Stomach (tissue), 8 donors: ENCODE measurements at regions not wholly inside any gene's neighbourhood (a gene's known extent, or its start where the extent isn't known, plus 50 kb on each side); places are given as distances from the start of the nearest gene placed in this dataset.

Source experiments
- DNase-seq, 2 donors: peaks; one replicate each; pipeline versions ENCODE4 v3.0.0 to v3.0.0-alpha.2; 2013 to 2019
- H3K27ac ChIP-seq, 5 donors: fragments of 200-600 bp in 4 of 5; sonication (generic) in 4 of 5; one replicate each; pipeline ENCODE4 v1.5.1; 2013 to 2019; ENCODE audit warnings: mild to moderate bottlenecking in 1 of 5, moderate library complexity in 1 of 5
- H3K27me3 ChIP-seq, 3 donors: fragments of 200-600 bp; sonication (generic); one replicate each; pipeline ENCODE4 v1.5.1; 2017 to 2019; ENCODE audit warnings: mixed run types in 1 of 3
- H3K36me3 ChIP-seq, 4 donors: fragments of 200-600 bp; sonication (generic); 1 replicate in 3 of 4; 2 replicates in 1 of 4; pipeline ENCODE4 v1.5.1; 2016 to 2019
- H3K4me1 ChIP-seq, 4 donors: fragments of 200-600 bp; sonication (generic); one replicate each; pipeline ENCODE4 v1.5.1; 2016 to 2019
- H3K4me3 ChIP-seq, 4 donors: fragments of 200-600 bp; sonication (generic) in 3 of 4; one replicate each; pipeline ENCODE4 v1.5.1; 2016 to 2019; ENCODE audit warnings: mild to moderate bottlenecking in 1 of 4
- H3K9me3 ChIP-seq, 4 donors: fragments of 200-600 bp; sonication (generic); one replicate each; pipeline ENCODE4 v1.5.1; 2016 to 2019
- CTCF ChIP-seq, 7 experiments: fragments of 450-650 bp in 4 of 7; fragments of 200-600 bp in 3 of 7; sonication (generic) in 3 of 7; IDR thresholded peaks; one replicate each; pipeline ENCODE4 v1.5.1; 2016 to 2019; ENCODE audit warnings: antibody characterized with exemption in 7 of 7, control low read depth in 2 of 7, mild to moderate bottlenecking in 1 of 7
- EP300 ChIP-seq: sonication (generic); formaldehyde crosslinking; IDR thresholded peaks from one replicate; pipeline ENCODE4 v1.6.1; 2017; ENCODE audit warnings: antibody characterized with exemption
- POLR2A ChIP-seq, 4 donors: fragments of 450-650 bp; IDR thresholded peaks; one replicate each; pipeline ENCODE4 v1.6.1; 2016; ENCODE audit warnings: antibody characterized with exemption in 4 of 4, control low read depth in 2 of 4, mild to moderate bottlenecking in 1 of 4, moderate library complexity in 1 of 4
- POLR2AphosphoS5 ChIP-seq, 3 donors: sonication (generic); formaldehyde crosslinking; IDR thresholded peaks; one replicate each; pipeline ENCODE4 v1.6.1; 2016; ENCODE audit warnings: antibody characterized with exemption in 3 of 3
- WGBS, 5 donors: extraction: QIAGEN DNeasy Blood & Tissue Kit in 3 of 5; methylation state at CpG; one replicate each; pipeline versions ENCODE4 v1.1.5 to v1.1.7; 2013 to 2018; 5-methylcytosine and 5-hydroxymethylcytosine counted together
- intact Hi-C: fragments of 100-400 bp; cut with DNase I; formaldehyde crosslinking; loops from one replicate; pipeline ENCODE4 v1.15.1; 2023; ENCODE audit warnings: low total_unique reads
- donor health status: healthy with polysubstance abuse.
- donor health status: Bipolar disorder and iron deficiency.
- donor health status: healthy.

DNA sequence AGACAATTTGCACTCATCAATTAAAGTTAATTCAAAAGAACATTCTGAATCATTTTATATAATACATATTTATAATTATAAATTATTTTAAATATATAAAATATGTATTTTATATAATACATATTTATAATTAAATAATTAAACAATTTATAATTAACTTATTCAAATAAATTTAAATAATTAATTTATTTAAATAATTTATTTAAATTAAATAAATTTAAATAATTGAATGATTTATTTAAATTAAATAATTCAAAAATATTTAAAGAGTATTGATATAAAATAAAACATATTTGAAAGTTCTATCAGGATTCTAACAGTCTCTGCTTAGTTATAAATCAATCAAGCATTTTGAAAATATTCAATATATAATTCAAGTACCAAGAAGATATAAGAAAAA lies 775.5 kb upstream of the CTNND2 start:
- no peaks in the 10 kb centered on the region for H3K4me1 ChIP-seq
- no peaks in the 10 kb centered on the region for H3K27me3 ChIP-seq
- H3K9me3 ChIP-seq = peaks cover 0 to 12% (median 0%) of the 10 kb centered on the region in 4 donors
- DNase-seq = no peak
- H3K27ac ChIP-seq = no peak overlapping the region
- H3K36me3 ChIP-seq = no peaks in the 10 kb centered on the region
- TF ChIP-seq POLR2A (IDR thresholded peaks at IDR 0.05) (no peak), CTCF (IDR thresholded peaks at IDR 0.05) (no peak), EP300 (no peak), POLR2AphosphoS5 (IDR thresholded peaks at IDR 0.05) (no peak)
- no peak overlapping the region for H3K4me3 ChIP-seq
- intact Hi-C loops = no loop called here

- Histone ChIP-seq H3K4me1 (no peaks in the 10 kb centered on the region), H3K27ac (no peak overlapping the region), H3K9me3 (peaks cover 0 to 26% (median 0%) of the 10 kb centered on the region in 4 donors), H3K36me3 (no peaks in the 10 kb centered on the region), H3K4me3 (no peak overlapping the region), H3K27me3 (no peaks in the 10 kb centered on the region)
- DNase-seq = no peak
- intact Hi-C loops = no loop called here
- 81 to 93% (median 89%) methylated on average over 6 of the region's 6 CpGs for WGBS, 5 donors
- TF ChIP-seq EP300 = no peak
- TF ChIP-seq POLR2A (IDR thresholded peaks at IDR 0.05) = no peak
- TF ChIP-seq CTCF (IDR thresholded peaks at IDR 0.05) = no peak
- no peak for TF ChIP-seq POLR2AphosphoS5 (IDR thresholded peaks at IDR 0.05)
Measured at GRCh38 chr5:12675959-12676358, 771.7 kb upstream of the CTNND2 start.

- intact Hi-C loops = no loop called here
- H3K9me3 ChIP-seq = peaks cover 0 to 26% (median 0%) of the 10 kb centered on the region in 4 donors
- 86 to 94% (median 89%) methylated on average over 3 of the region's 3 CpGs for WGBS, 5 donors
- no peak for DNase-seq
- H3K27ac ChIP-seq = no peak overlapping the region
- no peak for TF ChIP-seq CTCF (IDR thresholded peaks at IDR 0.05)
- no peak for TF ChIP-seq POLR2A (IDR thresholded peaks at IDR 0.05)
- no peak for TF ChIP-seq EP300
- TF ChIP-seq POLR2AphosphoS5 (IDR thresholded peaks at IDR 0.05) = no peak
- H3K4me3 ChIP-seq = no peak overlapping the region
- no peaks in the 10 kb centered on the region for H3K27me3 ChIP-seq
- no peaks in the 10 kb centered on the region for H3K4me1 ChIP-seq
- H3K36me3 ChIP-seq = no peaks in the 10 kb centered on the region
Measured at GRCh38 chr5:12672141-12672540, 767.9 kb upstream of the CTNND2 start.

DNA sequence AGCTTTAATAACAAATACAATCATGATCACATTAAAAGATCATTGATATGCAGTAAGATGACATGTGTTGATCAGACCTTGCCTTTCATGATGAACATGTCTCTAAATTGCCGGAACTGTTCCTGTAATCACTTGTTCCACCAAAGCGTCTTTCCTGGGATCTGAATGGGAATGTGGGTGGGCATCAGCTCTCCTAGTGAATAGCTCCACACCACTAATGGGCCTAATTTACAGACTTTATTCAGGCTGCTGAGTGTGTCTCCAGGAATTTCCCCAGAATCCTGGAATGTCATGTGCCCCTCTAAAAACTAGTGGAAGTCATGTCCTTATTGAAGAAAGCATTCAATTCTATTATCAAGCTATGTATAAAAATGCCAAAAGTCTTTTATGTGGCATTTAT lies 765.1 kb upstream of the CTNND2 start:
- Histone ChIP-seq H3K4me3 (no peak overlapping the region), H3K9me3 (peaks cover 0 to 12% (median 0%) of the 10 kb centered on the region in 4 donors), H3K4me1 (no peaks in the 10 kb centered on the region), H3K36me3 (no peaks in the 10 kb centered on the region), H3K27me3 (no peaks in the 10 kb centered on the region), H3K27ac (no peak overlapping the region)
- intact Hi-C loops = no loop called here
- TF ChIP-seq CTCF (IDR thresholded peaks at IDR 0.05) (no peak), POLR2A (IDR thresholded peaks at IDR 0.05) (no peak), EP300 (no peak), POLR2AphosphoS5 (IDR thresholded peaks at IDR 0.05) (no peak)
- 93 to 97% (median 94%) methylated on average over 2 of the region's 2 CpGs for WGBS, 5 donors
- DNase-seq = no peak
